ENCODE measurements at regions not wholly inside any gene's neighbourhood (a gene's known extent, or its start where the extent isn't known, plus 50 kb on each side); places are given as distances from the start of the nearest gene placed in this dataset.

GRCh38 chr12:105820429-105821125 is 318.2 kb downstream of the NUAK1 start:
- no peak for DNase-seq

- DNase-seq, result no peak
Observed at GRCh38 chr12:105822131-105823105, 316.3 kb downstream of the NUAK1 start.

- DNase-seq, result no peak
Observed at GRCh38 chr12:105823810-105824209, 314.9 kb downstream of the NUAK1 start.

- no peak for DNase-seq
Observed at GRCh38 chr12:105825141-105825540, 313.6 kb downstream of the NUAK1 start.

GRCh38 chr12:105831372-105831771 is 307.4 kb downstream of the NUAK1 start:
- no peak for DNase-seq

- DNase-seq, result no peak
Observed at GRCh38 chr12:105832021-105832420, 306.7 kb downstream of the NUAK1 start.

- no peak for DNase-seq
Observed at GRCh38 chr12:105832806-105833205, 305.9 kb downstream of the NUAK1 start.

GRCh38 chr12:105834496-105834895 is 304.3 kb downstream of the NUAK1 start:
- no peak for DNase-seq

GRCh38 chr12:105835580-105836241 is 303.0 kb downstream of the NUAK1 start:
- no peak for DNase-seq

GRCh38 chr12:105836242-105836622 is 302.5 kb downstream of the NUAK1 start:
- no peak for DNase-seq

- no peak for DNase-seq
Observed at GRCh38 chr12:105839629-105840127, 299.1 kb downstream of the NUAK1 start.

GRCh38 chr12:105840384-105840783 is 298.4 kb downstream of the NUAK1 start:
- DNase-seq, result no peak

GRCh38 chr12:105841840-105842239 is 296.9 kb downstream of the NUAK1 start:
- DNase-seq, result no peak

- DNase-seq, result no peak
Observed at GRCh38 chr12:105843561-105843960, 295.2 kb downstream of the NUAK1 start.

- no peak for DNase-seq
Observed at GRCh38 chr12:105843986-105844760, 294.6 kb downstream of the NUAK1 start.

GRCh38 chr12:105846331-105846730 is 292.4 kb downstream of the NUAK1 start:
- DNase-seq, result no peak

GRCh38 chr12:105847068-105847467 is 291.7 kb downstream of the NUAK1 start:
- DNase-seq, result no peak

- DNase-seq, result no peak
Observed at GRCh38 chr12:105848286-105848685, 290.5 kb downstream of the NUAK1 start.

GRCh38 chr12:105850103-105850968 is 288.4 kb downstream of the NUAK1 start:
- DNase-seq, result no peak

GRCh38 chr12:105852496-105852895 is 286.3 kb downstream of the NUAK1 start:
- DNase-seq, result no peak

- DNase-seq, result no peak
Observed at GRCh38 chr12:105852951-105853350, 285.8 kb downstream of the NUAK1 start.

Data from activated CD4-positive, alpha-beta T cell treated with anti-CD3 and anti-CD28 coated beads, Interleukin-2, amount 50 U/mL, for 48 hours (primary cell).